ENCODE measurements at regions not wholly inside any gene's neighbourhood (a gene's known extent, or its start where the extent isn't known, plus 50 kb on each side); places are given as distances from the start of the nearest gene placed in this dataset.

DNA sequence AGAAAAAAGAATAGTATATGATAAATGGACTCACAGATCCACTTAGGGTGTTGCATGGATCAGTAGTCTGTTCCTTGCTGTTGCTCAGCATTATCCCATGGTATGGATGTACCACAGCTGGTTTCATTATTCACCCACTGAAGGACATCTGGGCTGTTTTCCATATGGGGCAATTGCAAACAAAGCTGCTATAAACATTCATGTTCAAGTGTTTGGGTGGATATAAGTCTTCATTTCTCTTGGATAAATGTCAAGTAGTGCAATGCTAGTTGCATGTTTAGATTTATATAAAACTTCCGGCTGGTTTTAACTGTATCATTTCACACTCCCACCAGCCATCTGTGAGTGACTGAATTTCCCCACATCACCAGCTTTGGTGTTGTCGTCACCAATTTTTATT is 137.7 kb downstream of the ASB7 start:
- H3K36me3 ChIP-seq (ENCODE audit: insufficient read depth in 1 of 2, low read depth in 1 of 2): no peaks in the 10 kb centered on the region
- no peaks in the 10 kb centered on the region for H3K4me1 ChIP-seq
- 81 to 83% (median 82%) methylated on average over 2 of the region's 2 CpGs for WGBS, 3 donors
- ATAC-seq (no peak), DNase-seq (no peak)
- H3K27ac ChIP-seq: no peak overlapping the region
- intact Hi-C loops (cut with DNase I): no loop called here
- no peaks in the 10 kb centered on the region for H3K27me3 ChIP-seq (ENCODE audit: insufficient read depth in 3 of 3, low read length in 2 of 3)
- H3K9me3 ChIP-seq: no peaks in the 10 kb centered on the region
- TF ChIP-seq, protein P1, sequence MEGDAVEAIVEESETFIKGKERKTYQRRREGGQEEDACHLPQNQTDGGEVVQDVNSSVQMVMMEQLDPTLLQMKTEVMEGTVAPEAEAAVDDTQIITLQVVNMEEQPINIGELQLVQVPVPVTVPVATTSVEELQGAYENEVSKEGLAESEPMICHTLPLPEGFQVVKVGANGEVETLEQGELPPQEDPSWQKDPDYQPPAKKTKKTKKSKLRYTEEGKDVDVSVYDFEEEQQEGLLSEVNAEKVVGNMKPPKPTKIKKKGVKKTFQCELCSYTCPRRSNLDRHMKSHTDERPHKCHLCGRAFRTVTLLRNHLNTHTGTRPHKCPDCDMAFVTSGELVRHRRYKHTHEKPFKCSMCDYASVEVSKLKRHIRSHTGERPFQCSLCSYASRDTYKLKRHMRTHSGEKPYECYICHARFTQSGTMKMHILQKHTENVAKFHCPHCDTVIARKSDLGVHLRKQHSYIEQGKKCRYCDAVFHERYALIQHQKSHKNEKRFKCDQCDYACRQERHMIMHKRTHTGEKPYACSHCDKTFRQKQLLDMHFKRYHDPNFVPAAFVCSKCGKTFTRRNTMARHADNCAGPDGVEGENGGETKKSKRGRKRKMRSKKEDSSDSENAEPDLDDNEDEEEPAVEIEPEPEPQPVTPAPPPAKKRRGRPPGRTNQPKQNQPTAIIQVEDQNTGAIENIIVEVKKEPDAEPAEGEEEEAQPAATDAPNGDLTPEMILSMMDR (IDR thresholded peaks at IDR 0.05): no peak
- no peak overlapping the region for H3K4me3 ChIP-seq

DNA sequence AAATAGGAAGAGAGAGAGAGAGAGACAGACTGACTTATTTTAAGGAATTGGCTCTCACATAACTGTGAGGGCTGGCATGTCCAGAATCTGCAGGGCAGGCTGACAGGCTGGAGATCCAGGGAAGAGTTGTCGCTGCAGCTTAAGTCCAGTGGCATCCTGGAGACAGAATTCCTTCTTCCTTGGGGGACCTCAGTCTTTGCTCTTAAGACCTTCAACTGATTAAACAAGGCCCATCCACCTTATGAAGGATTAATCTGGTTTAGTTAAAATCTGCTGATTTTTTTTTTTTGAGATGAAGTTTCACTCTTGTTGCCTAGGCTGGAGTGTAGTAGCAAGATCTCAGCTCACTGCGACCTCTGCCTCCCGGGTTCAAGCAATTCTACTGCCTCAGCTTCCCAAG is 128.0 kb upstream of the ALDH1A3 start:
- WGBS, 3 donors: 89 to 91% (median 91%) methylated on average over 3 of the region's 3 CpGs
- Histone ChIP-seq H3K4me3 (no peak overlapping the region), H3K27ac (no peak overlapping the region), H3K9me3 (no peaks in the 10 kb centered on the region), H3K36me3 (ENCODE audit: insufficient read depth in 1 of 2, low read depth in 1 of 2) (no peaks in the 10 kb centered on the region), H3K4me1 (no peaks in the 10 kb centered on the region), H3K27me3 (ENCODE audit: insufficient read depth in 3 of 3, low read length in 2 of 3) (no peaks in the 10 kb centered on the region)
- intact Hi-C loops (cut with DNase I): no loop called here
- TF ChIP-seq, protein P1 (IDR thresholded peaks at IDR 0.05): no peak
- no peak for ATAC-seq
- no peak for DNase-seq

DNA sequence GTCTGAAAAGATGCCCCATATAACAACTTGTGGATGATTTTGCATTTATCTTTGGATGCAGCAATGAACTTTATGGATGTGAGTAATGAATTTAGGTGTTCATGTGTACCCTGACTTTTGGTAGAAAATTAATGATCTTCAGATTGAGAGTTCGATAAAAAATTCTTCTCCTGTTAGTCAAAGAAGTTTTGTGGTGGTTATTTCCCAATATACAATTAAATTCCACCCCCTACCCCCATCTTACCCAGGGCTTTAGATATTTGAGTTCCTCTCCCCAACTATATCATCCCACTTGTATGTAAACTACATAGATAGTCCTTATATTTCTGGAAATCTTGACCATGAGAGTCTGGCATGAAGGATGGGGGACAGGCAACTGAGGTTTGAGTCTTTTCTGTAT is 126.1 kb upstream of the ALDH1A3 start:
- intact Hi-C loops (cut with DNase I): loop anchor here in 1 of 2 donors (2.0 kb wide), 1 partner anchor 25 kb away; no protein-coding TSS in a partner anchor
- WGBS, 3 donors: 85 to 89% (median 87%) methylated on average over 1 of the region's 1 CpG

DNA sequence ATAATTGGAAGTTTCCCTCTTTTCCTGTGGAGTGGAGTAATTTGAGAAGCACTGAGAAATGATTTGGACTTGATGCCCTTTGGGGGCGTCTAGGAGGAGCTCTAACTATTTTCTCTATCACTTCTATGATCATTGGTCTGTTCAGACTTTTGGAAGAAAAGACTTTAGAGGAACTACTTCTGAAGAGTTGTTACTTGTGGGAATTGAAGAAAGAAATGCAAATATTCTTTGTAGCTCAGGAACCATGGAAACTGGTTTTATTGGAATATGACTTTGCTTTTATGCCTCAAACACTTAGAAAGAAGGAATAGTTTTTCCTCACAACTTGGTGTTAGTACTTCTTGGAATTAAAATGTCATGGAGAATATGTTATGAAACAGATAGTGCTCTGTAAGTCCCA is 122.0 kb upstream of the ALDH1A3 start:
- ATAC-seq: no peak
- no peak overlapping the region for H3K4me3 ChIP-seq
- 30 to 52% (median 40%) methylated on average over 1 of the region's 1 CpG for WGBS, 3 donors

More for the DNA sequence above, 126.1 kb upstream of the ALDH1A3 start:
- H3K4me3 ChIP-seq: no peak overlapping the region
- H3K36me3 ChIP-seq (ENCODE audit: insufficient read depth in 1 of 2, low read depth in 1 of 2): no peaks in the 10 kb centered on the region
- no peaks in the 10 kb centered on the region for H3K27me3 ChIP-seq (ENCODE audit: insufficient read depth in 3 of 3, low read length in 2 of 3)
- TF ChIP-seq, protein P1 (IDR thresholded peaks at IDR 0.05): no peak
- H3K9me3 ChIP-seq: no peaks in the 10 kb centered on the region
- ATAC-seq (no peak), DNase-seq (no peak)
- H3K27ac ChIP-seq: no peak overlapping the region
- no peaks in the 10 kb centered on the region for H3K4me1 ChIP-seq

DNA sequence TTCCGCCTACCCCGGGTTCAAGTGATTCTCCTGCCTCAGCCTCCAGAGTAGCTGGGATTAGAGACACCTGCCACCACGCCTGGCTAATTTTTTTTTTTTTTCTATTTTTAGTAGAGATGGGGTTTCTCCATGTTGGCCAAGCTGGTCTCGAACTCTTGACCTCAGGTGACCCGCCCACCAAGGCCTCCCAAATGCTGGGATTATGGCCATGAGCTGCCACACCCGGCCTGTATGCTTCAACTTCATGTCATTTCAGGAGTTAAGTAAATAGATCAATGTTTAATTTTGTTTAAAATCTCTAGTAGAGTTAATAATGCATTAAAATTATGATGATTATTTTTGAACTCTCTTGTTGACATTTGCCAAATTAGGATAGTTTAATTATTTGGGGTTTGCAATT is 121.1 kb upstream of the ALDH1A3 start:
- 46 to 57% (median 55%) methylated on average over 6 of the region's 6 CpGs for WGBS, 3 donors

More for the DNA sequence above, 122.0 kb upstream of the ALDH1A3 start:
- Histone ChIP-seq H3K27ac (no peak overlapping the region), H3K4me1 (no peaks in the 10 kb centered on the region), H3K36me3 (ENCODE audit: insufficient read depth in 1 of 2, low read depth in 1 of 2) (no peaks in the 10 kb centered on the region), H3K27me3 (ENCODE audit: insufficient read depth in 3 of 3, low read length in 2 of 3) (peaks cover 0 to 7% (median 0%) of the 10 kb centered on the region in 3 donors), H3K9me3 (no peaks in the 10 kb centered on the region)
- intact Hi-C loops (cut with DNase I): no loop called here
- TF ChIP-seq, protein P1 (IDR thresholded peaks at IDR 0.05): no peak
- no peak for DNase-seq

More for the DNA sequence above, 121.1 kb upstream of the ALDH1A3 start:
- TF ChIP-seq, protein P1 (IDR thresholded peaks at IDR 0.05): no peak
- H3K9me3 ChIP-seq: no peaks in the 10 kb centered on the region
- H3K36me3 ChIP-seq (ENCODE audit: insufficient read depth in 1 of 2, low read depth in 1 of 2): no peaks in the 10 kb centered on the region
- H3K27me3 ChIP-seq (ENCODE audit: insufficient read depth in 3 of 3, low read length in 2 of 3): peaks cover 0 to 7% (median 0%) of the 10 kb centered on the region in 3 donors
- no peak for DNase-seq
- no peaks in the 10 kb centered on the region for H3K4me1 ChIP-seq
- intact Hi-C loops (cut with DNase I): no loop called here
- no peak overlapping the region for H3K27ac ChIP-seq
- H3K4me3 ChIP-seq: no peak overlapping the region
- ATAC-seq: no peak
